HFFc6 (cell line): ENCODE measurements at regions not wholly inside any gene's neighbourhood (a gene's known extent, or its start where the extent isn't known, plus 50 kb on each side); places are given as distances from the start of the nearest gene placed in this dataset.

Experiments
- DNase-seq: peaks from one replicate; pipeline ENCODE4 v3.0.0-alpha.2; 2018
- H3K27ac Mint-ChIP-seq: 2 replicates; pipeline ENCODE4 v1.8.0; 2020; ENCODE audit warnings: mild to moderate bottlenecking, mixed read lengths
- H3K27me3 Mint-ChIP-seq: 2 replicates; pipeline ENCODE4 v1.8.0; 2021; ENCODE audit warnings: mild to moderate bottlenecking, moderate library complexity, mixed read lengths; ENCODE audit not compliant: insufficient read depth
- H3K36me3 Mint-ChIP-seq: 2 replicates; pipeline ENCODE4 v1.8.0; 2021; ENCODE audit warnings: low read depth, mixed read lengths
- H3K4me1 Mint-ChIP-seq: 2 replicates; pipeline ENCODE4 v1.8.0; 2020; ENCODE audit warnings: low read depth, mixed read lengths
- H3K4me3 Mint-ChIP-seq: 2 replicates; pipeline ENCODE4 v1.8.0; 2020; ENCODE audit warnings: mild to moderate bottlenecking, moderate library complexity, mixed read lengths
- H3K9me3 Mint-ChIP-seq: 2 replicates; pipeline ENCODE4 v1.8.0; 2020; ENCODE audit warnings: mild to moderate bottlenecking, mixed read lengths
- CTCF ChIP-seq: fragments of 200-600 bp; sonication (generic); IDR thresholded peaks from 2 replicates; pipeline ENCODE4 v1.5.0; 2021; ENCODE audit warnings: antibody characterized with exemption, mild to moderate bottlenecking

- Mint-ChIP-seq H3K4me3 (no peak overlapping the region), H3K36me3 (no peaks in the 10 kb centered on the region), H3K4me1 (no peaks in the 10 kb centered on the region), H3K27ac (no peak overlapping the region), H3K27me3 (no peaks in the 10 kb centered on the region), H3K9me3 (peaks cover 6% of the 10 kb centered on the region; the same call in 1 of the 2 replicates)
- no peak for TF ChIP-seq CTCF
- DNase-seq = no peak
Observed at GRCh38 chr11:109756521-109756920, 334.5 kb downstream of the C11orf87 start.

- no peaks in the 10 kb centered on the region for H3K36me3 Mint-ChIP-seq
- no peak for DNase-seq
- no peaks in the 10 kb centered on the region for H3K27me3 Mint-ChIP-seq
- H3K4me1 Mint-ChIP-seq = no peaks in the 10 kb centered on the region
- H3K9me3 Mint-ChIP-seq = peaks cover 6% of the 10 kb centered on the region; the same call in 1 of the 2 replicates
- no peak for TF ChIP-seq CTCF
- no peak overlapping the region for H3K4me3 Mint-ChIP-seq
- H3K27ac Mint-ChIP-seq = no peak overlapping the region
Observed at GRCh38 chr11:109756951-109757350, 335.0 kb downstream of the C11orf87 start.

GRCh38 chr11:109762546-109762945 is 330.6 kb upstream of the ZC3H12C start:
- no peaks in the 10 kb centered on the region for H3K4me1 Mint-ChIP-seq
- H3K27ac Mint-ChIP-seq = no peak overlapping the region
- no peaks in the 10 kb centered on the region for H3K36me3 Mint-ChIP-seq
- H3K4me3 Mint-ChIP-seq = no peak overlapping the region
- no peak for TF ChIP-seq CTCF
- H3K27me3 Mint-ChIP-seq = no peaks in the 10 kb centered on the region
- H3K9me3 Mint-ChIP-seq = peaks cover 6% of the 10 kb centered on the region; the same call in 1 of the 2 replicates
- DNase-seq = no peak

- Mint-ChIP-seq H3K4me3 (no peak overlapping the region), H3K36me3 (no peaks in the 10 kb centered on the region), H3K27me3 (no peaks in the 10 kb centered on the region), H3K27ac (no peak overlapping the region), H3K9me3 (no peaks in the 10 kb centered on the region), H3K4me1 (no peaks in the 10 kb centered on the region)
- no peak for DNase-seq
- no peak for TF ChIP-seq CTCF
Observed at GRCh38 chr11:109765709-109766311, 327.4 kb upstream of the ZC3H12C start.

GRCh38 chr11:109769858-109770257 is 323.3 kb upstream of the ZC3H12C start:
- no peaks in the 10 kb centered on the region for H3K9me3 Mint-ChIP-seq
- no peaks in the 10 kb centered on the region for H3K4me1 Mint-ChIP-seq
- no peaks in the 10 kb centered on the region; the same call in 1 of the 2 replicates for H3K27me3 Mint-ChIP-seq
- DNase-seq = no peak
- no peaks in the 10 kb centered on the region for H3K36me3 Mint-ChIP-seq
- no peak for TF ChIP-seq CTCF
- no peak overlapping the region for H3K27ac Mint-ChIP-seq
- no peak overlapping the region for H3K4me3 Mint-ChIP-seq

- H3K4me1 Mint-ChIP-seq = no peaks in the 10 kb centered on the region
- DNase-seq = no peak
- H3K27ac Mint-ChIP-seq = no peak overlapping the region
- no peak overlapping the region for H3K4me3 Mint-ChIP-seq
- H3K36me3 Mint-ChIP-seq = no peaks in the 10 kb centered on the region
- TF ChIP-seq CTCF = no peak
- no peaks in the 10 kb centered on the region for H3K9me3 Mint-ChIP-seq
- H3K27me3 Mint-ChIP-seq = no peaks in the 10 kb centered on the region; the same call in 1 of the 2 replicates
Observed at GRCh38 chr11:109770323-109770722, 322.9 kb upstream of the ZC3H12C start.
